GM12874 (cell line): ENCODE measurements at regions not wholly inside any gene's neighbourhood (a gene's known extent, or its start where the extent isn't known, plus 50 kb on each side); places are given as distances from the start of the nearest gene placed in this dataset.

ENCODE experiments used
- CTCF ChIP-seq: IDR thresholded peaks from 2 replicates; pipeline ENCODE4 v1.5.1; 2011; ENCODE audit warnings: low read depth, mild to moderate bottlenecking, control low read depth, low read length, moderate library complexity; ENCODE audit not compliant: insufficient read depth

GRCh38 chr18:4605212-4605611 lies 150.1 kb upstream of the DLGAP1 start:
- TF ChIP-seq CTCF: no peak

- no peak for TF ChIP-seq CTCF
These were observed 148.8 kb upstream of the DLGAP1 start for GRCh38 chr18:4603955-4604354.

GRCh38 chr18:4599312-4599711 lies 144.2 kb upstream of the DLGAP1 start:
- no peak for TF ChIP-seq CTCF

GRCh38 chr18:4597301-4597700 lies 142.2 kb upstream of the DLGAP1 start:
- no peak for TF ChIP-seq CTCF

- no peak for TF ChIP-seq CTCF
These were observed 138.8 kb upstream of the DLGAP1 start for GRCh38 chr18:4593895-4594294.

GRCh38 chr18:4593459-4593858 lies 138.4 kb upstream of the DLGAP1 start:
- no peak for TF ChIP-seq CTCF

GRCh38 chr18:4589056-4589800 lies 134.1 kb upstream of the DLGAP1 start:
- no peak for TF ChIP-seq CTCF
